ENCODE measurements at regions not wholly inside any gene's neighbourhood (a gene's known extent, or its start where the extent isn't known, plus 50 kb on each side); places are given as distances from the start of the nearest gene placed in this dataset.

- H3K27me3 Mint-ChIP-seq (ENCODE audit: insufficient read depth, unreplicated experiment) = peaks cover 6% of the 10 kb centered on the region
- no peak overlapping the region for H3K4me3 Mint-ChIP-seq (ENCODE audit: unreplicated experiment)
- H3K9me3 Mint-ChIP-seq (ENCODE audit: unreplicated experiment) = no peaks in the 10 kb centered on the region
- no peaks in the 10 kb centered on the region for H3K36me3 Mint-ChIP-seq (ENCODE audit: insufficient read depth, unreplicated experiment)
- ChIA-PET CTCF (no interaction called here), POLR2A (no interaction called here)
- no peaks in the 10 kb centered on the region for H3K27me3 ChIP-seq (replicated peaks; ENCODE audit: control insufficient read depth, insufficient read depth, low read length)
- H3K4me3 ChIP-seq (ENCODE audit: low read depth, low read length) = no peak overlapping the region
- peaks cover 11% of the 10 kb centered on the region for H3K4me1 Mint-ChIP-seq (ENCODE audit: low read depth, unreplicated experiment)
- intact Hi-C loops (cut with micrococcal nuclease; ENCODE audit: unreplicated experiment) = no loop called here
- no peaks in the 10 kb centered on the region for H3K36me3 ChIP-seq (ENCODE audit: control insufficient read depth, insufficient read depth, low read length)
- no peaks in the 10 kb centered on the region for H3K4me1 ChIP-seq
- no peak overlapping the region for H3K27ac Mint-ChIP-seq (ENCODE audit: unreplicated experiment)
- H3K9me3 ChIP-seq = no peaks in the 10 kb centered on the region
- DNase-seq = no peak
- no TSS peak for BruUV-seq (replicated peaks)
- TF ChIP-seq CTCF (IDR thresholded peaks at IDR 0.05; ENCODE audit: insufficient read depth in 1 of 2, low read depth in 1 of 2, low read length in 1 of 2, severe bottlenecking in 1 of 2, unreplicated experiment in 1 of 2) = no peak
Observed at GRCh38 chr10:22477334-22478287, 132.3 kb downstream of the SPAG6 start.

DNA sequence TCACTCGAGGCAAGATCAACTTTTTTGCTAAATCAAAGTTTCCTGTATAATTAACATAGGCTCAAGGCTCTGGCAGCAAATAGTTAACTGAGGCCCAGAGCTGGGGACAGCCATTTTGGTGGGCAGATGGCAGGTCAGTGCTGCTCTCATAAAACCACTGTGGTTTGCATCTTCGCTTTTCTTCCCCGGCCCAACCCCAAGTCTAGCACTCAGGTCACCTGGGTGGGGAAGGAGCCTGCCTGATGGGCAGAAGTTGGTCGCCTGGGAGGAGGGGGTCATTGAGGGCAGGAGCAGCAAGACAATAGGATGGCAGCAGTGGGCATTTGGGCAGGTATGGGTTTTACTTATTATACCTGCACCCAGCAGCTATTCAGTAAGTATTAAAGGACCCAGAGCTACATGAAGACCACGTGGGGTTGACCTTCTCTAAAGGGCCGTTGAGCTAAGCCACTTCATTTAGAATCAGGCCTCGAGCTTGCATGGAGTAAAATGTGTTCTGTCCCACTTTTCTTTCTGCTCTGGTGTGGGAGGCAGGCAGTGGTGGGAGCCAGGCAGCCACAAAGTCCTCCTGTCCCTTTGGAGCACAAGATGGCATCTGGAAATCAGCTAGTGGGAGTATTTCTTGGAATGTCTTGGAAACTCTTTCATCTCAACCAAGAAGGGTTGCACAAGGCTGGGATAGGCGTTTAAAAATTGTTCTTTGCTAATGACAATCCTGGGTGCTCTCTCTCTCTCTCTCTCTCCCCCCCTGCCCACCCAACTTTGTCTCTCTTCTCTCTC is 133.4 kb downstream of the SPAG6 start:
- Histone ChIP-seq H3K4me1 (no peaks in the 10 kb centered on the region), H3K4me3 (ENCODE audit: low read depth, low read length) (no peak overlapping the region), H3K36me3 (ENCODE audit: control insufficient read depth, insufficient read depth, low read length) (no peaks in the 10 kb centered on the region), H3K27me3 (replicated peaks; ENCODE audit: control insufficient read depth, insufficient read depth, low read length) (no peaks in the 10 kb centered on the region), H3K9me3 (no peaks in the 10 kb centered on the region)
- intact Hi-C loops (cut with micrococcal nuclease; ENCODE audit: unreplicated experiment) = no loop called here
- TF ChIP-seq CTCF (IDR thresholded peaks at IDR 0.05; ENCODE audit: insufficient read depth in 1 of 2, low read depth in 1 of 2, low read length in 1 of 2, severe bottlenecking in 1 of 2, unreplicated experiment in 1 of 2) = no peak
- no peak for DNase-seq
- CTCF ChIA-PET = no interaction called here
- H3K36me3 Mint-ChIP-seq (ENCODE audit: insufficient read depth, unreplicated experiment) = no peaks in the 10 kb centered on the region
- no peaks in the 10 kb centered on the region for H3K9me3 Mint-ChIP-seq (ENCODE audit: unreplicated experiment)
- H3K27ac Mint-ChIP-seq (ENCODE audit: unreplicated experiment) = no peak overlapping the region
- no TSS peak for BruUV-seq (replicated peaks)
- H3K27me3 Mint-ChIP-seq (ENCODE audit: insufficient read depth, unreplicated experiment) = peaks cover 6% of the 10 kb centered on the region
- POLR2A ChIA-PET = no interaction called here
- peaks cover 11% of the 10 kb centered on the region for H3K4me1 Mint-ChIP-seq (ENCODE audit: low read depth, unreplicated experiment)
- no peak overlapping the region for H3K4me3 Mint-ChIP-seq (ENCODE audit: unreplicated experiment)

DNA sequence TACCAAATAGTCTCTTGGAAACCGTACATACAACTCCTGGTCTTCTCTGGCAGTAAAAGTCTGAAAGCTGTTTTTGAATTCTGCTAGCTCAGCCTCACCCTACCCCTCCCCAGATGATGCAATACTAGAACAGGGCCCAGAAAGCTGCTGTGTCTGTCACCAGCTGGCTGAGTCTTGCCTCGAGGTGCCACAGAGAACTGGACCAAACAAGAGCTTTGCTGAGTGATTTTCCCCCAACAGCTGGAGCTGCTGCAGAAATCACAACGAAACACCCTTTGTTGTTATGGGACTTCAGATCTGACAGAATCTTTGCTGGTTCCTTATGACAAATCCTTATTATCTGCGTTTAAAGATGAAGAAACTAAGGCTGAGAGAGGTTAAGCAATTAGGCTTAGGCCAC is 134.1 kb downstream of the SPAG6 start:
- intact Hi-C loops (cut with micrococcal nuclease; ENCODE audit: unreplicated experiment) = no loop called here
- POLR2A ChIA-PET = no interaction called here

More for the DNA sequence above, 134.1 kb downstream of the SPAG6 start:
- H3K36me3 ChIP-seq (ENCODE audit: control insufficient read depth, insufficient read depth, low read length) = no peaks in the 10 kb centered on the region
- H3K36me3 Mint-ChIP-seq (ENCODE audit: insufficient read depth, unreplicated experiment) = no peaks in the 10 kb centered on the region
- no TSS peak for BruUV-seq (replicated peaks)
- H3K9me3 ChIP-seq = no peaks in the 10 kb centered on the region
- H3K27me3 Mint-ChIP-seq (ENCODE audit: insufficient read depth, unreplicated experiment) = peaks cover 6% of the 10 kb centered on the region
- TF ChIP-seq CTCF (IDR thresholded peaks at IDR 0.05; ENCODE audit: insufficient read depth in 1 of 2, low read depth in 1 of 2, low read length in 1 of 2, severe bottlenecking in 1 of 2, unreplicated experiment in 1 of 2) = no peak
- no peaks in the 10 kb centered on the region for H3K4me1 ChIP-seq
- peaks cover 11% of the 10 kb centered on the region for H3K4me1 Mint-ChIP-seq (ENCODE audit: low read depth, unreplicated experiment)
- CTCF ChIA-PET = no interaction called here
- no peaks in the 10 kb centered on the region for H3K9me3 Mint-ChIP-seq (ENCODE audit: unreplicated experiment)
- H3K27ac Mint-ChIP-seq (ENCODE audit: unreplicated experiment) = no peak overlapping the region
- no peak overlapping the region for H3K4me3 Mint-ChIP-seq (ENCODE audit: unreplicated experiment)
- H3K27me3 ChIP-seq (replicated peaks; ENCODE audit: control insufficient read depth, insufficient read depth, low read length) = no peaks in the 10 kb centered on the region
- no peak overlapping the region for H3K4me3 ChIP-seq (ENCODE audit: low read depth, low read length)
- no peak for DNase-seq

Measured in Caco-2 (cell line).